HCT116 (cell line): ENCODE measurements at regions not wholly inside any gene's neighbourhood (a gene's known extent, or its start where the extent isn't known, plus 50 kb on each side); places are given as distances from the start of the nearest gene placed in this dataset.

Experiments
- ATAC-seq: fragments of 200-7000 bp; cut with Tn5 transposase; 2 replicates; pipeline ENCODE4 v1.9.1; 2020; ENCODE audit warnings: mild to moderate bottlenecking, moderate library complexity
- BruUV-seq: library from RNA; stranded (reverse); fragments of 400-500 nt; replicated peaks from 2 replicates; lab custom pipeline; 2021; lab: Mats Ljungman, UMichigan
- CTCF ChIA-PET: fragments of 300-600 bp; sonication (Branson Sonifier 250); formaldehyde crosslinking; loops from one replicate; lab custom pipeline; 2021; ENCODE audit warnings: antibody characterized with exemption; lab: Charles Lee
- POLR2A ChIA-PET: fragments of 300-600, 350-600 bp; sonication (Branson Sonifier 250); formaldehyde crosslinking; loops from one replicate; lab custom pipeline; 2021; ENCODE audit warnings: antibody characterized with exemption; lab: Charles Lee
- RAD21 ChIA-PET, 2 experiments: fragments of 300-600 bp; sonication (Branson Sonifier 250); formaldehyde crosslinking; loops; one replicate each; lab custom pipeline; 2023; ENCODE audit warnings: low total read pairs in 2 of 2; ENCODE audit not compliant: uncharacterized antibody in 2 of 2, unreplicated experiment in 2 of 2, low non-redundant PET in 1 of 2; lab: Charles Lee
- DNase-seq: peaks from one replicate; pipeline ENCODE4 v3.0.0-alpha.2; 2010; ENCODE audit warnings: low read depth, low spot score
- H2AFZ ChIP-seq: fragments of 200-600 bp; shearing (Covaris generic), sonication (generic); 2 replicates; pipeline ENCODE4 v1.6.1; 2017; ENCODE audit warnings: low read depth, mixed run types, mixed read lengths, antibody characterized with exemption, low read length; ENCODE audit not compliant: poor library complexity, severe bottlenecking
- H3K27ac ChIP-seq: 2 replicates; pipeline ENCODE4 v1.5.1; 2012; ENCODE audit warnings: low read depth, low read length
- H3K27me3 ChIP-seq: fragments of 200-600 bp; sonication (generic); 2 replicates; pipeline ENCODE4 v1.6.1; 2016; ENCODE audit warnings: mixed run types, low read length, mixed read lengths; ENCODE audit not compliant: insufficient read depth
- H3K36me3 ChIP-seq, 2 experiments: fragments of 200-500 bp in 1 of 2; fragments of 200-600 bp in 1 of 2; sonication (Bioruptor generic) in 1 of 2; sonication (generic) in 1 of 2; 2 replicates each; pipeline versions ENCODE4 v1.5.1 to v1.6.1; 2014 to 2016; ENCODE audit warnings: low read length in 2 of 2, inconsistent platforms in 1 of 2, mixed read lengths in 1 of 2, mixed run types in 1 of 2; ENCODE audit not compliant: insufficient read depth in 2 of 2, control insufficient read depth in 1 of 2
- H3K4me1 ChIP-seq, 2 experiments: fragments of 200-600 bp in 1 of 2; sonication (generic) in 1 of 2; 2 replicates each; pipeline versions ENCODE4 v1.5.1 to v1.6.1; 2012 to 2017; ENCODE audit warnings: low read length in 2 of 2, inconsistent platforms in 1 of 2, mild to moderate bottlenecking in 1 of 2, mixed read lengths in 1 of 2, mixed run types in 1 of 2, moderate library complexity in 1 of 2; ENCODE audit not compliant: insufficient read depth in 2 of 2, control insufficient read depth in 1 of 2
- H3K4me2 ChIP-seq: fragments of 200-600 bp; sonication (generic); 2 replicates; pipeline ENCODE4 v1.6.1; 2017; ENCODE audit warnings: mixed run types, low read length, mixed read lengths
- H3K4me3 ChIP-seq, 2 experiments: fragments of 200-600 bp in 1 of 2; sonication (generic) in 1 of 2; replicated peaks in 1 of 2; 2 replicates each; pipeline ENCODE4 v1.5.1; 2011 to 2016; ENCODE audit warnings: low read length in 2 of 2, control low read depth in 1 of 2, low read depth in 1 of 2, mild to moderate bottlenecking in 1 of 2, mixed read lengths in 1 of 2, mixed run types in 1 of 2
- H3K79me2 ChIP-seq: fragments of 200-600 bp; sonication (generic); 2 replicates; pipeline ENCODE4 v1.6.1; 2017; ENCODE audit warnings: mild to moderate bottlenecking, mixed run types, low read length, moderate library complexity, mixed read lengths; ENCODE audit not compliant: insufficient read depth
- H3K9ac ChIP-seq: fragments of 200-600 bp; sonication (generic); 2 replicates; pipeline ENCODE4 v1.6.1; 2016; ENCODE audit warnings: low read length, mixed read lengths
- H3K9me2 ChIP-seq: fragments of 200-600 bp; sonication (generic), shearing (Covaris generic); 2 replicates; pipeline ENCODE4 v1.6.1; 2017; ENCODE audit warnings: mixed run types, mild to moderate bottlenecking, moderate library complexity; ENCODE audit not compliant: insufficient read depth
- H3K9me3 ChIP-seq, 2 experiments: fragments of 200-500 bp in 1 of 2; fragments of 200-600 bp in 1 of 2; sonication (Bioruptor generic) in 1 of 2; sonication (generic) in 1 of 2; 2 replicates each; pipeline ENCODE4 v1.6.1; 2014 to 2017; ENCODE audit warnings: low read length in 2 of 2, mixed read lengths in 2 of 2, inconsistent platforms in 1 of 2, low read depth in 1 of 2, mild to moderate bottlenecking in 1 of 2, mixed run types in 1 of 2, moderate library complexity in 1 of 2; ENCODE audit not compliant: control insufficient read depth in 1 of 2, insufficient read depth in 1 of 2
- H4K20me1 ChIP-seq: fragments of 200-600 bp; sonication (generic), shearing (Covaris generic); 2 replicates; pipeline ENCODE4 v1.6.1; 2017; ENCODE audit warnings: mixed run types, mild to moderate bottlenecking, moderate library complexity; ENCODE audit not compliant: insufficient read depth
- ATF3 ChIP-seq: IDR thresholded peaks from 2 replicates; pipeline ENCODE4 v1.6.1; 2012
- CEBPB ChIP-seq: IDR thresholded peaks from 2 replicates; pipeline ENCODE4 v1.6.1; 2012; ENCODE audit warnings: low read depth
- CTCF ChIP-seq, 3 experiments: fragments of 200-600 bp in 1 of 3; sonication (generic) in 1 of 3; IDR thresholded peaks in 2 of 3; conservative IDR thresholded peaks in 1 of 3; 2 replicates each; pipeline ENCODE4 v1.5.1; 2012 to 2017; ENCODE audit warnings: low read depth in 2 of 3, low read length in 2 of 3, antibody characterized with exemption in 1 of 3, borderline replicate concordance in 1 of 3, control low read depth in 1 of 3, mild to moderate bottlenecking in 1 of 3, mixed read lengths in 1 of 3, mixed run types in 1 of 3, moderate library complexity in 1 of 3; ENCODE audit not compliant: insufficient read depth in 1 of 3
- FOSL1 ChIP-seq: IDR thresholded peaks from 2 replicates; pipeline ENCODE4 v1.6.1; 2012; ENCODE audit warnings: low read depth
- JUND ChIP-seq: IDR thresholded peaks from 2 replicates; pipeline ENCODE4 v1.6.1; 2012
- POLR2A ChIP-seq: IDR thresholded peaks from 2 replicates; pipeline ENCODE4 v1.7.0; 2011; ENCODE audit warnings: borderline replicate concordance; ENCODE audit not compliant: insufficient read depth, insufficient read length; ENCODE audit errors: extremely low read depth
- REST ChIP-seq: IDR thresholded peaks from 2 replicates; pipeline ENCODE4 v1.6.1; 2012; ENCODE audit warnings: low read depth
- SP1 ChIP-seq: IDR thresholded peaks from 2 replicates; pipeline ENCODE4 v1.6.1; 2012; ENCODE audit warnings: low read depth
- SRF ChIP-seq: IDR thresholded peaks from 2 replicates; pipeline ENCODE4 v1.6.1; 2012; ENCODE audit warnings: low read depth
- TCF7L2 ChIP-seq: IDR thresholded peaks from 2 replicates; pipeline ENCODE4 v1.7.0; 2011; ENCODE audit warnings: borderline replicate concordance, inconsistent platforms; ENCODE audit not compliant: insufficient read depth, insufficient read length; ENCODE audit errors: extremely low read depth
- ZBTB33 ChIP-seq: IDR thresholded peaks from 2 replicates; pipeline ENCODE4 v1.6.1; 2011; ENCODE audit warnings: mild to moderate bottlenecking, low read length, moderate library complexity; ENCODE audit not compliant: insufficient replicate concordance; ENCODE audit errors: extremely low read depth
- ZNF274 ChIP-seq: fragments of 200-500 bp; sonication (Bioruptor generic); IDR thresholded peaks from 2 replicates; pipeline ENCODE4 v1.6.1; 2014; ENCODE audit warnings: mild to moderate bottlenecking, low read depth, low read length, inconsistent platforms
- intact Hi-C: fragments of 100-400 bp; cut with micrococcal nuclease; formaldehyde crosslinking; loops from 2 replicates; pipeline ENCODE4 v1.10.0; 2022

- no peak for TF ChIP-seq TCF7L2
- TF ChIP-seq FOSL1: no peak
Measured at GRCh38 chr12:84134797-84135366, 777.7 kb downstream of the SLC6A15 start (continued).

GRCh38 chr12:84131076-84131475 is 781.5 kb downstream of the SLC6A15 start:
- Histone ChIP-seq H3K79me2 (no peaks in the 10 kb centered on the region), H4K20me1 (no peaks in the 10 kb centered on the region), H3K27ac (no peak overlapping the region), H3K27me3 (no peaks in the 10 kb centered on the region), H3K4me2 (no peak overlapping the region), H2AFZ (no peak overlapping the region), H3K4me3 (no peak overlapping the region), H3K36me3 (no peaks in the 10 kb centered on the region), H3K9me2 (no peaks in the 10 kb centered on the region), H3K4me1 (no peaks in the 10 kb centered on the region), H3K9ac (no peak overlapping the region), H3K9me3 (no peaks in the 10 kb centered on the region)
- ChIA-PET POLR2A (no interaction called here), CTCF (no interaction called here), RAD21 (no interaction called here)
- intact Hi-C loops: no loop called here
- BruUV-seq: no TSS peak
- DNase-seq: no peak
- TF ChIP-seq SRF (no peak), CEBPB (no peak), TCF7L2 (no peak), CTCF (IDR thresholded peaks at IDR 0.05 in 2 of 3, conservative IDR thresholded peaks at IDR 0.05 in 1 of 3; ENCODE audit: borderline replicate concordance in 1 of 3, insufficient read depth in 1 of 3, low read depth in 2 of 3, low read length in 2 of 3) (no peak), FOSL1 (no peak), SP1 (no peak), REST (no peak), ATF3 (no peak), JUND (no peak), POLR2A (no peak), ZBTB33 (no peak), ZNF274 (no peak)
- no peak for ATAC-seq
